NB4 (cell line): ENCODE measurements at regions not wholly inside any gene's neighbourhood (a gene's known extent, or its start where the extent isn't known, plus 50 kb on each side); places are given as distances from the start of the nearest gene placed in this dataset.
A peak's percentile ranks its signal among the peaks of the same experiment; 100 is the strongest.

ENCODE experiments used
- DNase-seq: peaks from one replicate; pipeline ENCODE4 v3.0.0; 2010; ENCODE audit warnings: low read depth
- H3K4me3 ChIP-seq: one replicate; pipeline ENCODE4 v1.5.1; 2011; ENCODE audit warnings: mild to moderate bottlenecking, low read depth, low read length, moderate library complexity
- CTCF ChIP-seq: IDR thresholded peaks from one replicate; pipeline ENCODE4 v1.5.1; 2012; ENCODE audit warnings: low read depth, low read length
- MAX ChIP-seq: IDR thresholded peaks from 2 replicates; pipeline ENCODE4 v1.6.1; 2011; ENCODE audit warnings: low read depth, low read length
- MYC ChIP-seq: IDR thresholded peaks from 2 replicates; pipeline ENCODE4 v1.6.1; 2011; ENCODE audit warnings: low read depth, low read length
- POLR2A ChIP-seq: IDR thresholded peaks from 2 replicates; pipeline ENCODE4 v1.6.1; 2011; ENCODE audit warnings: mild to moderate bottlenecking; ENCODE audit not compliant: insufficient read length; ENCODE audit errors: extremely low read depth

- no peak for DNase-seq
- H3K4me3 ChIP-seq: no peak overlapping the region
- TF ChIP-seq MAX: no peak
- no peak for TF ChIP-seq MYC
- TF ChIP-seq CTCF: no peak
- no peak for TF ChIP-seq POLR2A
Measured at GRCh38 chr5:153403470-153403869, 87.0 kb upstream of the GRIA1 start.

- DNase-seq: no peak
- TF ChIP-seq CTCF (no peak), MYC (no peak), POLR2A (no peak), MAX (no peak)
- no peak overlapping the region for H3K4me3 ChIP-seq
Measured at GRCh38 chr5:153404747-153405146, 85.7 kb upstream of the GRIA1 start.

- no peak overlapping the region for H3K4me3 ChIP-seq
- no peak for DNase-seq
- TF ChIP-seq MAX (no peak), POLR2A (no peak), CTCF (no peak), MYC (no peak)
Measured at GRCh38 chr5:153421676-153422075, 68.8 kb upstream of the GRIA1 start.

GRCh38 chr5:153425914-153426313 is 64.6 kb upstream of the GRIA1 start:
- H3K4me3 ChIP-seq: no peak overlapping the region
- DNase-seq: peak; percentile 12
- TF ChIP-seq MYC (no peak), CTCF (peak; percentile 36)

- TF ChIP-seq POLR2A (no peak), MYC (no peak), CTCF (no peak), MAX (no peak)
- DNase-seq: no peak
- H3K4me3 ChIP-seq: no peak overlapping the region
Measured at GRCh38 chr5:153429761-153430380, 60.6 kb upstream of the GRIA1 start.

- TF ChIP-seq POLR2A (no peak), CTCF (no peak), MAX (no peak), MYC (no peak)
- no peak for DNase-seq
Measured at GRCh38 chr5:153432583-153432982, 57.9 kb upstream of the GRIA1 start.

More at GRCh38 chr5:153432583-153432982, 57.9 kb upstream of the GRIA1 start:
- H3K4me3 ChIP-seq: no peak overlapping the region
